IMR-90 (cell line): ENCODE measurements at regions not wholly inside any gene's neighbourhood (a gene's known extent, or its start where the extent isn't known, plus 50 kb on each side); places are given as distances from the start of the nearest gene placed in this dataset.

Experiments
- ATAC-seq: fragments of 200-7000 bp; cut with Tn5 transposase; 2 replicates; pipeline ENCODE4 v1.9.1; 2020; ENCODE audit warnings: low read depth, mild to moderate bottlenecking, moderate library complexity
- BruUV-seq: library from RNA; stranded (reverse); fragments of 400-500 nt; replicated peaks from 2 replicates; lab custom pipeline; 2021; lab: Mats Ljungman, UMichigan
- CTCF ChIA-PET: fragments of 300-600 bp; formaldehyde crosslinking; extraction: SDS; loops from one replicate; lab custom pipeline; 2021; ENCODE audit warnings: antibody characterized with exemption; lab: Yijun Ruan, JAX
- POLR2A ChIA-PET: fragments of 300-600 bp; sonication (Branson Sonifier 250); formaldehyde crosslinking; loops from one replicate; lab custom pipeline; 2022; ENCODE audit warnings: antibody characterized with exemption; ENCODE audit not compliant: unreplicated experiment; lab: Charles Lee
- DNase-seq: peaks from one replicate; pipeline ENCODE4 v3.0.0; 2013
- H2AFZ ChIP-seq: replicated peaks from 2 replicates; pipeline ENCODE3; 2013; ENCODE audit warnings: low read length, mild to moderate bottlenecking; ENCODE audit not compliant: poor library complexity
- H2AK5ac ChIP-seq: 2 replicates; pipeline ENCODE4 v1.6.1; 2013; ENCODE audit warnings: low read depth, low read length, inconsistent platforms
- H2AK9ac ChIP-seq: replicated peaks from 2 replicates; pipeline ENCODE3; 2013; ENCODE audit warnings: mild to moderate bottlenecking, low read depth, low read length, moderate library complexity; ENCODE audit not compliant: poor library complexity
- H2BK120ac ChIP-seq: 2 replicates; pipeline ENCODE4 v1.6.1; 2013; ENCODE audit warnings: low read depth, low read length, inconsistent platforms
- H2BK15ac ChIP-seq: 3 replicates; pipeline ENCODE4 v1.6.1; 2013; ENCODE audit warnings: low read depth, low read length, inconsistent platforms
- H2BK20ac ChIP-seq: 2 replicates; pipeline ENCODE4 v1.6.1; 2013; ENCODE audit warnings: low read depth, mild to moderate bottlenecking, inconsistent platforms, low read length, moderate library complexity
- H2BK5ac ChIP-seq: 2 replicates; pipeline ENCODE4 v1.6.1; 2013; ENCODE audit warnings: mild to moderate bottlenecking, low read depth, low read length, inconsistent platforms; ENCODE audit not compliant: poor library complexity, severe bottlenecking
- H3K14ac ChIP-seq: replicated peaks from 2 replicates; pipeline ENCODE4 v1.6.1; 2013; ENCODE audit warnings: low read depth, low read length, inconsistent platforms
- H3K18ac ChIP-seq: 2 replicates; pipeline ENCODE4 v1.6.1; 2013; ENCODE audit warnings: low read depth, low read length, control low read depth
- H3K23ac ChIP-seq: 2 replicates; pipeline ENCODE4 v1.6.1; 2013; ENCODE audit warnings: low read depth, low read length, inconsistent platforms
- H3K27ac ChIP-seq: 2 replicates; pipeline ENCODE4 v1.5.1; 2013; ENCODE audit warnings: mild to moderate bottlenecking, control low read depth, low read length; ENCODE audit not compliant: insufficient read depth
- H3K27me3 ChIP-seq: 2 replicates; pipeline ENCODE4 v1.6.1; 2013; ENCODE audit warnings: low read length; ENCODE audit not compliant: control insufficient read depth, insufficient read depth
- H3K36me3 ChIP-seq: 2 replicates; pipeline ENCODE4 v1.6.1; 2013; ENCODE audit warnings: low read length, mixed read lengths; ENCODE audit not compliant: control insufficient read depth, insufficient read depth
- H3K4ac ChIP-seq: 2 replicates; pipeline ENCODE4 v1.6.1; 2013; ENCODE audit warnings: low read depth, low read length, inconsistent platforms
- H3K4me1 ChIP-seq: 2 replicates; pipeline ENCODE4 v1.6.1; 2013; ENCODE audit warnings: low read length, mixed read lengths; ENCODE audit not compliant: control insufficient read depth, insufficient read depth
- H3K4me2 ChIP-seq: 2 replicates; pipeline ENCODE4 v1.6.1; 2013; ENCODE audit warnings: low read depth, mild to moderate bottlenecking, control low read depth, low read length, moderate library complexity
- H3K4me3 ChIP-seq: 2 replicates; pipeline ENCODE4 v1.5.1; 2013; ENCODE audit warnings: low read depth, mild to moderate bottlenecking, control low read depth, low read length, moderate library complexity; ENCODE audit not compliant: insufficient read depth
- H3K56ac ChIP-seq: 2 replicates; pipeline ENCODE4 v1.6.1; 2013; ENCODE audit warnings: low read length, inconsistent platforms; ENCODE audit not compliant: insufficient read depth; ENCODE audit errors: extremely low read depth
- H3K79me1 ChIP-seq, 2 experiments: 2 replicates each; pipeline ENCODE4 v1.6.1; 2013; ENCODE audit warnings: low read length in 2 of 2, inconsistent platforms in 1 of 2, low read depth in 1 of 2
- H3K9ac ChIP-seq: 2 replicates; pipeline ENCODE4 v1.6.1; 2013; ENCODE audit warnings: low read depth, low read length, control low read depth
- H3K9me1 ChIP-seq: 2 replicates; pipeline ENCODE4 v1.6.1; 2013; ENCODE audit warnings: low read length, inconsistent platforms; ENCODE audit not compliant: insufficient read depth
- H3K9me3 ChIP-seq: 2 replicates; pipeline ENCODE4 v1.6.1; 2013; ENCODE audit warnings: low read length; ENCODE audit not compliant: control insufficient read depth, insufficient read depth
- H4K20me1 ChIP-seq: 2 replicates; pipeline ENCODE4 v1.6.1; 2013; ENCODE audit warnings: low read length, inconsistent platforms; ENCODE audit not compliant: insufficient read depth
- H4K5ac ChIP-seq: 2 replicates; pipeline ENCODE4 v1.6.1; 2013; ENCODE audit warnings: mild to moderate bottlenecking, low read depth, low read length, control low read depth
- H4K8ac ChIP-seq, 2 experiments: 2 replicates each; pipeline ENCODE4 v1.6.1; 2013; ENCODE audit warnings: low read depth in 2 of 2, low read length in 2 of 2, control low read depth in 1 of 2, inconsistent platforms in 1 of 2
- H4K91ac ChIP-seq: 2 replicates; pipeline ENCODE4 v1.6.1; 2013; ENCODE audit warnings: low read depth, low read length, inconsistent platforms; ENCODE audit not compliant: insufficient read depth
- BHLHE40 ChIP-seq: fragments of 150-350 bp; IDR thresholded peaks from 2 replicates; pipeline ENCODE4 v1.6.1; 2016; ENCODE audit warnings: mild to moderate bottlenecking, low read depth, low read length
- CEBPB ChIP-seq: IDR thresholded peaks from 2 replicates; pipeline ENCODE4 v1.6.1; 2012; ENCODE audit warnings: low read depth, low read length, improper control_type of control experiment
- CHD1 ChIP-seq: IDR thresholded peaks from 2 replicates; pipeline ENCODE4 v1.6.1; 2012; ENCODE audit warnings: low read depth, low read length, improper control_type of control experiment
- FOS ChIP-seq: fragments of 150-350 bp; IDR thresholded peaks from 2 replicates; pipeline ENCODE4 v1.6.1; 2016; ENCODE audit warnings: low read depth, low read length
- MAFK ChIP-seq: IDR thresholded peaks from 2 replicates; pipeline ENCODE4 v1.6.1; 2012; ENCODE audit warnings: low read depth, low read length, improper control_type of control experiment
- MAZ ChIP-seq: IDR thresholded peaks from 2 replicates; pipeline ENCODE4 v1.6.1; 2012; ENCODE audit warnings: low read depth, mild to moderate bottlenecking, low read length, improper control_type of control experiment, moderate library complexity, borderline replicate concordance
- MXI1 ChIP-seq: IDR thresholded peaks from 2 replicates; pipeline ENCODE4 v1.6.1; 2012; ENCODE audit warnings: low read depth, mild to moderate bottlenecking, low read length, moderate library complexity, borderline replicate concordance
- NFE2L2 ChIP-seq: fragments of 150-350 bp; IDR thresholded peaks from 2 replicates; pipeline ENCODE4 v1.6.1; 2016; ENCODE audit warnings: low read depth, mild to moderate bottlenecking, low read length
- POLR2A ChIP-seq: IDR thresholded peaks from 2 replicates; pipeline ENCODE4 v1.6.1; 2012; ENCODE audit warnings: mild to moderate bottlenecking, low read depth, low read length
- RAD21 ChIP-seq: IDR thresholded peaks from 2 replicates; pipeline ENCODE4 v1.6.1; 2012; ENCODE audit warnings: low read length, improper control_type of control experiment
- RCOR1 ChIP-seq: IDR thresholded peaks from 2 replicates; pipeline ENCODE4 v1.6.1; 2012; ENCODE audit warnings: mild to moderate bottlenecking, low read length, improper control_type of control experiment; ENCODE audit not compliant: insufficient replicate concordance
- RFX5 ChIP-seq: IDR thresholded peaks from 2 replicates; pipeline ENCODE4 v1.8.0; 2012; ENCODE audit warnings: low read depth, mild to moderate bottlenecking, low read length, moderate library complexity
- SMC3 ChIP-seq: fragments of 150-350 bp; IDR thresholded peaks from 2 replicates; pipeline ENCODE4 v1.6.1; 2016; ENCODE audit warnings: low read depth, mild to moderate bottlenecking, antibody characterized with exemption, low read length, moderate library complexity
- WGBS, 2 experiments: methylation state at CpG; one replicate each; pipeline versions ENCODE4 v1.1.5 to v1.1.7; 2013; ENCODE audit warnings: missing lambda C conversion rate in 2 of 2; ENCODE audit not compliant: insufficient read length in 1 of 2; ENCODE audit errors: extremely low coverage in 2 of 2; 5-methylcytosine and 5-hydroxymethylcytosine counted together
- dilution Hi-C: fragments of 300-500 bp; cut with HindIII; formaldehyde crosslinking; loops from one replicate; pipeline ENCODE4 v1.14.3; 2018; ENCODE audit warnings: low sequenced_read_pairs; ENCODE audit not compliant: unreplicated experiment
- in situ Hi-C: fragments of 300-500 bp; cut with MboI; formaldehyde crosslinking; loops from 3 replicates; pipeline ENCODE4 v1.14.3; 2019; ENCODE audit warnings: low sequenced_read_pairs, inconsistent platforms, mixed read lengths
- intact Hi-C: fragments of 100-400 bp; cut with micrococcal nuclease; formaldehyde crosslinking; loops from 2 replicates; pipeline ENCODE4 v1.10.0; 2022
- TF ChIP-seq, protein P1 (sequence below): conservative IDR thresholded peaks from 2 replicates; pipeline ENCODE4 v1.5.1; 2012; ENCODE audit warnings: mild to moderate bottlenecking, low read depth, low read length, improper control_type of control experiment
- TF ChIP-seq, protein P2 (sequence below): fragments of 150-350 bp; IDR thresholded peaks from 2 replicates; pipeline ENCODE4 v1.6.1; 2017; ENCODE audit warnings: mild to moderate bottlenecking, antibody characterized with exemption, low read length, low read depth
- TF ChIP-seq, protein P3 (sequence below): fragments of 150-350 bp; IDR thresholded peaks from 2 replicates; pipeline ENCODE4 v1.6.1; 2016; ENCODE audit warnings: low read depth, mild to moderate bottlenecking, low read length, moderate library complexity, borderline replicate concordance

DNA sequence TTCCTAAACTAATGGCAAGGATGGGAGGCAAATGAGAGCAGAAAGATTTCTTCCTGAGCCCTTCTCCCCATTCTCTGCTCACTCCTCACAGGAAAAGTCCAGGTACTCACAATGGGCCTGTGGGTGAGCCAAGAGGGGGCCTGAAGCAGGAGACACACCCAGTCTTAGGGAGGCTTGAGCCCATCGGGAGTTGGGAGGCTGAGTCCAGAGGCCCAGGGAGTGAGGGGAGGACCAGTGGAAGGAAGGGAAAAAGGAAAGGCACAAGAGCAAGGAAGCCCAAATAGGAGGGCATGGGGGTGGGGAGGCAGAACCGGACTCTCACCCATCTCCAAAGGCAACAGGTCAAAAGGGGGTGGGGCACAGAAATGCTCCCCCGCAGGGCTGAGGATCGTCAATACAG, 68.1 kb upstream of the CNEP1R1 start:
- Histone ChIP-seq H2AFZ (no peak overlapping the region), H3K9ac (no peak overlapping the region), H3K36me3 (no peaks in the 10 kb centered on the region), H3K4me2 (no peak overlapping the region), H2BK120ac (no peak overlapping the region), H3K4ac (no peak overlapping the region), H3K9me1 (no peaks in the 10 kb centered on the region), H3K9me3 (no peaks in the 10 kb centered on the region), H3K27me3 (peaks cover 2% of the 10 kb centered on the region; the same call in 1 of the 2 replicates), H3K27ac (no peak overlapping the region), H4K91ac (no peak overlapping the region), H3K4me1 (no peaks in the 10 kb centered on the region), H2AK9ac (no peak overlapping the region), H4K5ac (no peak overlapping the region), H3K56ac (no peak overlapping the region), H2AK5ac (no peak overlapping the region), H3K4me3 (no peak overlapping the region), H4K20me1 (no peaks in the 10 kb centered on the region), H4K8ac (no peak overlapping the region), H3K14ac (no peak overlapping the region), H2BK15ac (no peak overlapping the region), H2BK5ac (no peak overlapping the region), H2BK20ac (no peak overlapping the region), H3K79me1 (no peaks in the 10 kb centered on the region), H3K23ac (no peak overlapping the region), H3K18ac (no peak overlapping the region)
- dilution Hi-C loops: no loop called here
- intact Hi-C loops: no loop called here
- WGBS, 2 experiments: no CpG with 5 or more reads among the region's 4 CpGs
- no TSS peak for BruUV-seq
- ATAC-seq: no peak
- no peak for DNase-seq
- in situ Hi-C loops: no loop called here
- POLR2A ChIA-PET: no interaction called here
- TF ChIP-seq BHLHE40: no peak
- no peak for TF ChIP-seq POLR2A
- TF ChIP-seq MXI1: no peak
- TF ChIP-seq CEBPB: no peak
- no peak for TF ChIP-seq SMC3
- TF ChIP-seq MAFK: no peak
- TF ChIP-seq, protein P1, sequence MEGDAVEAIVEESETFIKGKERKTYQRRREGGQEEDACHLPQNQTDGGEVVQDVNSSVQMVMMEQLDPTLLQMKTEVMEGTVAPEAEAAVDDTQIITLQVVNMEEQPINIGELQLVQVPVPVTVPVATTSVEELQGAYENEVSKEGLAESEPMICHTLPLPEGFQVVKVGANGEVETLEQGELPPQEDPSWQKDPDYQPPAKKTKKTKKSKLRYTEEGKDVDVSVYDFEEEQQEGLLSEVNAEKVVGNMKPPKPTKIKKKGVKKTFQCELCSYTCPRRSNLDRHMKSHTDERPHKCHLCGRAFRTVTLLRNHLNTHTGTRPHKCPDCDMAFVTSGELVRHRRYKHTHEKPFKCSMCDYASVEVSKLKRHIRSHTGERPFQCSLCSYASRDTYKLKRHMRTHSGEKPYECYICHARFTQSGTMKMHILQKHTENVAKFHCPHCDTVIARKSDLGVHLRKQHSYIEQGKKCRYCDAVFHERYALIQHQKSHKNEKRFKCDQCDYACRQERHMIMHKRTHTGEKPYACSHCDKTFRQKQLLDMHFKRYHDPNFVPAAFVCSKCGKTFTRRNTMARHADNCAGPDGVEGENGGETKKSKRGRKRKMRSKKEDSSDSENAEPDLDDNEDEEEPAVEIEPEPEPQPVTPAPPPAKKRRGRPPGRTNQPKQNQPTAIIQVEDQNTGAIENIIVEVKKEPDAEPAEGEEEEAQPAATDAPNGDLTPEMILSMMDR: no peak
- no peak for TF ChIP-seq NFE2L2
- TF ChIP-seq RCOR1: no peak
- TF ChIP-seq FOS: no peak
- no peak for TF ChIP-seq RAD21
- no peak for TF ChIP-seq CHD1
- no peak for TF ChIP-seq RFX5
- TF ChIP-seq, protein P2, sequence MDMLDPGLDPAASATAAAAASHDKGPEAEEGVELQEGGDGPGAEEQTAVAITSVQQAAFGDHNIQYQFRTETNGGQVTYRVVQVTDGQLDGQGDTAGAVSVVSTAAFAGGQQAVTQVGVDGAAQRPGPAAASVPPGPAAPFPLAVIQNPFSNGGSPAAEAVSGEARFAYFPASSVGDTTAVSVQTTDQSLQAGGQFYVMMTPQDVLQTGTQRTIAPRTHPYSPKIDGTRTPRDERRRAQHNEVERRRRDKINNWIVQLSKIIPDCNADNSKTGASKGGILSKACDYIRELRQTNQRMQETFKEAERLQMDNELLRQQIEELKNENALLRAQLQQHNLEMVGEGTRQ: no peak
- TF ChIP-seq, protein P3, sequence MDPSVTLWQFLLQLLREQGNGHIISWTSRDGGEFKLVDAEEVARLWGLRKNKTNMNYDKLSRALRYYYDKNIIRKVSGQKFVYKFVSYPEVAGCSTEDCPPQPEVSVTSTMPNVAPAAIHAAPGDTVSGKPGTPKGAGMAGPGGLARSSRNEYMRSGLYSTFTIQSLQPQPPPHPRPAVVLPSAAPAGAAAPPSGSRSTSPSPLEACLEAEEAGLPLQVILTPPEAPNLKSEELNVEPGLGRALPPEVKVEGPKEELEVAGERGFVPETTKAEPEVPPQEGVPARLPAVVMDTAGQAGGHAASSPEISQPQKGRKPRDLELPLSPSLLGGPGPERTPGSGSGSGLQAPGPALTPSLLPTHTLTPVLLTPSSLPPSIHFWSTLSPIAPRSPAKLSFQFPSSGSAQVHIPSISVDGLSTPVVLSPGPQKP: no peak
- no peak for TF ChIP-seq MAZ
- CTCF ChIA-PET: interaction anchor here (0.9 to 1.3 kb wide), 2 partner anchors 24 to 26 kb away, joined by 3 to 4 read pairs; no protein-coding TSS in a partner anchor
